IMR-90 (cell line): ENCODE measurements at regions not wholly inside any gene's neighbourhood (a gene's known extent, or its start where the extent isn't known, plus 50 kb on each side); places are given as distances from the start of the nearest gene placed in this dataset.

Experiments
- ATAC-seq: fragments of 200-7000 bp; cut with Tn5 transposase; 2 replicates; pipeline ENCODE4 v1.9.1; 2020; ENCODE audit warnings: low read depth, mild to moderate bottlenecking, moderate library complexity
- BruUV-seq: library from RNA; stranded (reverse); fragments of 400-500 nt; replicated peaks from 2 replicates; lab custom pipeline; 2021; lab: Mats Ljungman, UMichigan
- CTCF ChIA-PET: fragments of 300-600 bp; formaldehyde crosslinking; extraction: SDS; loops from one replicate; lab custom pipeline; 2021; ENCODE audit warnings: antibody characterized with exemption; lab: Yijun Ruan, JAX
- POLR2A ChIA-PET: fragments of 300-600 bp; sonication (Branson Sonifier 250); formaldehyde crosslinking; loops from one replicate; lab custom pipeline; 2022; ENCODE audit warnings: antibody characterized with exemption; ENCODE audit not compliant: unreplicated experiment; lab: Charles Lee
- DNase-seq: peaks from one replicate; pipeline ENCODE4 v3.0.0; 2013
- H2AFZ ChIP-seq: replicated peaks from 2 replicates; pipeline ENCODE3; 2013; ENCODE audit warnings: low read length, mild to moderate bottlenecking; ENCODE audit not compliant: poor library complexity
- H2AK5ac ChIP-seq: 2 replicates; pipeline ENCODE4 v1.6.1; 2013; ENCODE audit warnings: low read depth, low read length, inconsistent platforms
- H2AK9ac ChIP-seq: replicated peaks from 2 replicates; pipeline ENCODE3; 2013; ENCODE audit warnings: mild to moderate bottlenecking, low read depth, low read length, moderate library complexity; ENCODE audit not compliant: poor library complexity
- H2BK120ac ChIP-seq: 2 replicates; pipeline ENCODE4 v1.6.1; 2013; ENCODE audit warnings: low read depth, low read length, inconsistent platforms
- H2BK15ac ChIP-seq: 3 replicates; pipeline ENCODE4 v1.6.1; 2013; ENCODE audit warnings: low read depth, low read length, inconsistent platforms
- H2BK20ac ChIP-seq: 2 replicates; pipeline ENCODE4 v1.6.1; 2013; ENCODE audit warnings: low read depth, mild to moderate bottlenecking, inconsistent platforms, low read length, moderate library complexity
- H2BK5ac ChIP-seq: 2 replicates; pipeline ENCODE4 v1.6.1; 2013; ENCODE audit warnings: mild to moderate bottlenecking, low read depth, low read length, inconsistent platforms; ENCODE audit not compliant: poor library complexity, severe bottlenecking
- H3K14ac ChIP-seq: replicated peaks from 2 replicates; pipeline ENCODE4 v1.6.1; 2013; ENCODE audit warnings: low read depth, low read length, inconsistent platforms
- H3K18ac ChIP-seq: 2 replicates; pipeline ENCODE4 v1.6.1; 2013; ENCODE audit warnings: low read depth, low read length, control low read depth
- H3K23ac ChIP-seq: 2 replicates; pipeline ENCODE4 v1.6.1; 2013; ENCODE audit warnings: low read depth, low read length, inconsistent platforms
- H3K27ac ChIP-seq: 2 replicates; pipeline ENCODE4 v1.5.1; 2013; ENCODE audit warnings: mild to moderate bottlenecking, control low read depth, low read length; ENCODE audit not compliant: insufficient read depth
- H3K27me3 ChIP-seq: 2 replicates; pipeline ENCODE4 v1.6.1; 2013; ENCODE audit warnings: low read length; ENCODE audit not compliant: control insufficient read depth, insufficient read depth
- H3K36me3 ChIP-seq: 2 replicates; pipeline ENCODE4 v1.6.1; 2013; ENCODE audit warnings: low read length, mixed read lengths; ENCODE audit not compliant: control insufficient read depth, insufficient read depth
- H3K4ac ChIP-seq: 2 replicates; pipeline ENCODE4 v1.6.1; 2013; ENCODE audit warnings: low read depth, low read length, inconsistent platforms
- H3K4me1 ChIP-seq: 2 replicates; pipeline ENCODE4 v1.6.1; 2013; ENCODE audit warnings: low read length, mixed read lengths; ENCODE audit not compliant: control insufficient read depth, insufficient read depth
- H3K4me2 ChIP-seq: 2 replicates; pipeline ENCODE4 v1.6.1; 2013; ENCODE audit warnings: low read depth, mild to moderate bottlenecking, control low read depth, low read length, moderate library complexity
- H3K4me3 ChIP-seq: 2 replicates; pipeline ENCODE4 v1.5.1; 2013; ENCODE audit warnings: low read depth, mild to moderate bottlenecking, control low read depth, low read length, moderate library complexity; ENCODE audit not compliant: insufficient read depth
- H3K56ac ChIP-seq: 2 replicates; pipeline ENCODE4 v1.6.1; 2013; ENCODE audit warnings: low read length, inconsistent platforms; ENCODE audit not compliant: insufficient read depth; ENCODE audit errors: extremely low read depth
- H3K79me1 ChIP-seq, 2 experiments: 2 replicates each; pipeline ENCODE4 v1.6.1; 2013; ENCODE audit warnings: low read length in 2 of 2, inconsistent platforms in 1 of 2, low read depth in 1 of 2
- H3K9ac ChIP-seq: 2 replicates; pipeline ENCODE4 v1.6.1; 2013; ENCODE audit warnings: low read depth, low read length, control low read depth
- H3K9me1 ChIP-seq: 2 replicates; pipeline ENCODE4 v1.6.1; 2013; ENCODE audit warnings: low read length, inconsistent platforms; ENCODE audit not compliant: insufficient read depth
- H3K9me3 ChIP-seq: 2 replicates; pipeline ENCODE4 v1.6.1; 2013; ENCODE audit warnings: low read length; ENCODE audit not compliant: control insufficient read depth, insufficient read depth
- H4K20me1 ChIP-seq: 2 replicates; pipeline ENCODE4 v1.6.1; 2013; ENCODE audit warnings: low read length, inconsistent platforms; ENCODE audit not compliant: insufficient read depth
- H4K5ac ChIP-seq: 2 replicates; pipeline ENCODE4 v1.6.1; 2013; ENCODE audit warnings: mild to moderate bottlenecking, low read depth, low read length, control low read depth
- H4K8ac ChIP-seq, 2 experiments: 2 replicates each; pipeline ENCODE4 v1.6.1; 2013; ENCODE audit warnings: low read depth in 2 of 2, low read length in 2 of 2, control low read depth in 1 of 2, inconsistent platforms in 1 of 2
- H4K91ac ChIP-seq: 2 replicates; pipeline ENCODE4 v1.6.1; 2013; ENCODE audit warnings: low read depth, low read length, inconsistent platforms; ENCODE audit not compliant: insufficient read depth
- BHLHE40 ChIP-seq: fragments of 150-350 bp; IDR thresholded peaks from 2 replicates; pipeline ENCODE4 v1.6.1; 2016; ENCODE audit warnings: mild to moderate bottlenecking, low read depth, low read length
- CEBPB ChIP-seq: IDR thresholded peaks from 2 replicates; pipeline ENCODE4 v1.6.1; 2012; ENCODE audit warnings: low read depth, low read length, improper control_type of control experiment
- CHD1 ChIP-seq: IDR thresholded peaks from 2 replicates; pipeline ENCODE4 v1.6.1; 2012; ENCODE audit warnings: low read depth, low read length, improper control_type of control experiment
- FOS ChIP-seq: fragments of 150-350 bp; IDR thresholded peaks from 2 replicates; pipeline ENCODE4 v1.6.1; 2016; ENCODE audit warnings: low read depth, low read length
- MAFK ChIP-seq: IDR thresholded peaks from 2 replicates; pipeline ENCODE4 v1.6.1; 2012; ENCODE audit warnings: low read depth, low read length, improper control_type of control experiment
- MXI1 ChIP-seq: IDR thresholded peaks from 2 replicates; pipeline ENCODE4 v1.6.1; 2012; ENCODE audit warnings: low read depth, mild to moderate bottlenecking, low read length, moderate library complexity, borderline replicate concordance
- NFE2L2 ChIP-seq: fragments of 150-350 bp; IDR thresholded peaks from 2 replicates; pipeline ENCODE4 v1.6.1; 2016; ENCODE audit warnings: low read depth, mild to moderate bottlenecking, low read length
- POLR2A ChIP-seq: IDR thresholded peaks from 2 replicates; pipeline ENCODE4 v1.6.1; 2012; ENCODE audit warnings: mild to moderate bottlenecking, low read depth, low read length
- RAD21 ChIP-seq: IDR thresholded peaks from 2 replicates; pipeline ENCODE4 v1.6.1; 2012; ENCODE audit warnings: low read length, improper control_type of control experiment
- RCOR1 ChIP-seq: IDR thresholded peaks from 2 replicates; pipeline ENCODE4 v1.6.1; 2012; ENCODE audit warnings: mild to moderate bottlenecking, low read length, improper control_type of control experiment; ENCODE audit not compliant: insufficient replicate concordance
- RFX5 ChIP-seq: IDR thresholded peaks from 2 replicates; pipeline ENCODE4 v1.8.0; 2012; ENCODE audit warnings: low read depth, mild to moderate bottlenecking, low read length, moderate library complexity
- SMC3 ChIP-seq: fragments of 150-350 bp; IDR thresholded peaks from 2 replicates; pipeline ENCODE4 v1.6.1; 2016; ENCODE audit warnings: low read depth, mild to moderate bottlenecking, antibody characterized with exemption, low read length, moderate library complexity
- WGBS, 2 experiments: methylation state at CpG; one replicate each; pipeline versions ENCODE4 v1.1.5 to v1.1.7; 2013; ENCODE audit warnings: missing lambda C conversion rate in 2 of 2; ENCODE audit not compliant: insufficient read length in 1 of 2; ENCODE audit errors: extremely low coverage in 2 of 2; 5-methylcytosine and 5-hydroxymethylcytosine counted together
- dilution Hi-C: fragments of 300-500 bp; cut with HindIII; formaldehyde crosslinking; loops from one replicate; pipeline ENCODE4 v1.14.3; 2018; ENCODE audit warnings: low sequenced_read_pairs; ENCODE audit not compliant: unreplicated experiment
- in situ Hi-C: fragments of 300-500 bp; cut with MboI; formaldehyde crosslinking; loops from 3 replicates; pipeline ENCODE4 v1.14.3; 2019; ENCODE audit warnings: low sequenced_read_pairs, inconsistent platforms, mixed read lengths
- intact Hi-C: fragments of 100-400 bp; cut with micrococcal nuclease; formaldehyde crosslinking; loops from 2 replicates; pipeline ENCODE4 v1.10.0; 2022
- TF ChIP-seq, protein P1 (sequence below): fragments of 150-350 bp; IDR thresholded peaks from 2 replicates; pipeline ENCODE4 v1.6.1; 2017; ENCODE audit warnings: mild to moderate bottlenecking, antibody characterized with exemption, low read length, low read depth
- TF ChIP-seq, protein P2 (sequence below): conservative IDR thresholded peaks from 2 replicates; pipeline ENCODE4 v1.5.1; 2012; ENCODE audit warnings: mild to moderate bottlenecking, low read depth, low read length, improper control_type of control experiment
- TF ChIP-seq, protein P3 (sequence below): fragments of 150-350 bp; IDR thresholded peaks from 2 replicates; pipeline ENCODE4 v1.6.1; 2016; ENCODE audit warnings: low read depth, mild to moderate bottlenecking, low read length, moderate library complexity, borderline replicate concordance

DNA sequence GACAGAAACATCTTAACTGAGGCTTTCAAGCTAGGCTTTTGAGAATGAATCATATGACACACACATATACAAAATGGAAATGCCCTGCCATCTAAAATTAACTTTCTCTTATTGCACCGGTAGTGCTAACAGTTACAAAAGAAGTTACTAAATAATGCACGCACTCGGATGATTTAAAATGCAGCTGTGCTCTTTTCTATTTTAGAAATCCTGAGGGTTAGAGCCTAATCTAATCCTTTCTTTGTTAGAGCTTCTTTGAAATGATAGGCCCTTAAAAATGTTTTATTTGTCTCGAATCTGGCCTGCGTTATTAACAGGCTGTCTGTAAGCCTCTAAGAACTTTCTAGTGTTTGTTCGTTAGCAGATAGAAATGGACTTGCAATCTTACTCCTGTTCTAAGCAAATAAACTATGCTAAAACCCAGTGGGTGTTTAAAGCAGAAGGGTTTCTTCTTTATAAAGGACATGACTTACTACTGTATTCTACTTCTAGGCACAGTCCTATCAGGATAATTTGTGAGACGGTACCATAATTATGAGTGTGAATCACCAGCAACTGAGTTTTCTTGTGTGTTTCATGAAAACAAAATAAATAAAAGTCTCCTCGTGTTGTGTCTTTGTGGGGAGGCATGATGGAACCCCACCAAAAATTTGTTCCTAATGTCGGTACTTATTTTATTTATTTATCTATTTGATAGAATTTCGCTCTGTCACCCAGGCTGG, 69.2 kb upstream of the MYO10 start:
- Histone ChIP-seq H2AK9ac (no peak overlapping the region), H3K27me3 (no peaks in the 10 kb centered on the region), H3K9me1 (peaks cover 9% of the 10 kb centered on the region), H3K4me2 (peak overlapping the region; percentile 20; the same call in 1 of the 2 replicates), H4K8ac (no peak overlapping the region; a peak in 1 of 4 replicates), H2AFZ (no peak overlapping the region), H2AK5ac (no peak overlapping the region), H4K91ac (no peak overlapping the region; the same call in 1 of the 2 replicates), H3K14ac (no peak overlapping the region), H4K5ac (no peak overlapping the region), H3K23ac (no peak overlapping the region), H3K79me1 (peaks cover 11 to 12% of the 10 kb centered on the region in 2 experiments), H3K27ac (no peak overlapping the region), H3K4me3 (no peak overlapping the region; the same call in 1 of the 2 replicates), H3K56ac (no peak overlapping the region), H2BK5ac (peak overlapping the region; percentile 55), H2BK120ac (peak overlapping the region; percentile 42), H2BK20ac (peak overlapping the region; percentile 18), H3K9ac (no peak overlapping the region), H4K20me1 (no peaks in the 10 kb centered on the region), H3K4me1 (peaks cover 9% of the 10 kb centered on the region), H3K9me3 (no peaks in the 10 kb centered on the region), H3K4ac (no peak overlapping the region), H3K18ac (peak overlapping the region; percentile 52; the same call in 1 of the 2 replicates), H2BK15ac (no peak overlapping the region), H3K36me3 (no peaks in the 10 kb centered on the region)
- dilution Hi-C loops (no loop called here), intact Hi-C loops (no loop called here), in situ Hi-C loops (loop anchor here (10.0 kb wide), 1 partner anchor 180 kb away; no protein-coding TSS in a partner anchor)
- ChIA-PET CTCF (interaction anchor here (0.6 to 1.1 kb wide), 2 partner anchors 8 to 94 kb away, joined by 3 read pairs; no protein-coding TSS in a partner anchor), POLR2A (no interaction called here)
- peak; percentile 47 for DNase-seq
- peak; percentile 46; the same call in 1 of the 2 replicates for ATAC-seq
- no CpG with 5 or more reads among the region's 10 CpGs for WGBS, 2 experiments
- BruUV-seq: no TSS peak
- TF ChIP-seq BHLHE40 (no peak), MXI1 (no peak), NFE2L2 (no peak), CEBPB (no peak), POLR2A (no peak), RAD21 (no peak), MAFK (no peak), FOS (no peak), RCOR1 (no peak), CHD1 (no peak), SMC3 (no peak), RFX5 (no peak)
- TF ChIP-seq, protein P1, sequence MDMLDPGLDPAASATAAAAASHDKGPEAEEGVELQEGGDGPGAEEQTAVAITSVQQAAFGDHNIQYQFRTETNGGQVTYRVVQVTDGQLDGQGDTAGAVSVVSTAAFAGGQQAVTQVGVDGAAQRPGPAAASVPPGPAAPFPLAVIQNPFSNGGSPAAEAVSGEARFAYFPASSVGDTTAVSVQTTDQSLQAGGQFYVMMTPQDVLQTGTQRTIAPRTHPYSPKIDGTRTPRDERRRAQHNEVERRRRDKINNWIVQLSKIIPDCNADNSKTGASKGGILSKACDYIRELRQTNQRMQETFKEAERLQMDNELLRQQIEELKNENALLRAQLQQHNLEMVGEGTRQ: no peak
- TF ChIP-seq, protein P2, sequence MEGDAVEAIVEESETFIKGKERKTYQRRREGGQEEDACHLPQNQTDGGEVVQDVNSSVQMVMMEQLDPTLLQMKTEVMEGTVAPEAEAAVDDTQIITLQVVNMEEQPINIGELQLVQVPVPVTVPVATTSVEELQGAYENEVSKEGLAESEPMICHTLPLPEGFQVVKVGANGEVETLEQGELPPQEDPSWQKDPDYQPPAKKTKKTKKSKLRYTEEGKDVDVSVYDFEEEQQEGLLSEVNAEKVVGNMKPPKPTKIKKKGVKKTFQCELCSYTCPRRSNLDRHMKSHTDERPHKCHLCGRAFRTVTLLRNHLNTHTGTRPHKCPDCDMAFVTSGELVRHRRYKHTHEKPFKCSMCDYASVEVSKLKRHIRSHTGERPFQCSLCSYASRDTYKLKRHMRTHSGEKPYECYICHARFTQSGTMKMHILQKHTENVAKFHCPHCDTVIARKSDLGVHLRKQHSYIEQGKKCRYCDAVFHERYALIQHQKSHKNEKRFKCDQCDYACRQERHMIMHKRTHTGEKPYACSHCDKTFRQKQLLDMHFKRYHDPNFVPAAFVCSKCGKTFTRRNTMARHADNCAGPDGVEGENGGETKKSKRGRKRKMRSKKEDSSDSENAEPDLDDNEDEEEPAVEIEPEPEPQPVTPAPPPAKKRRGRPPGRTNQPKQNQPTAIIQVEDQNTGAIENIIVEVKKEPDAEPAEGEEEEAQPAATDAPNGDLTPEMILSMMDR: no peak
- TF ChIP-seq, protein P3, sequence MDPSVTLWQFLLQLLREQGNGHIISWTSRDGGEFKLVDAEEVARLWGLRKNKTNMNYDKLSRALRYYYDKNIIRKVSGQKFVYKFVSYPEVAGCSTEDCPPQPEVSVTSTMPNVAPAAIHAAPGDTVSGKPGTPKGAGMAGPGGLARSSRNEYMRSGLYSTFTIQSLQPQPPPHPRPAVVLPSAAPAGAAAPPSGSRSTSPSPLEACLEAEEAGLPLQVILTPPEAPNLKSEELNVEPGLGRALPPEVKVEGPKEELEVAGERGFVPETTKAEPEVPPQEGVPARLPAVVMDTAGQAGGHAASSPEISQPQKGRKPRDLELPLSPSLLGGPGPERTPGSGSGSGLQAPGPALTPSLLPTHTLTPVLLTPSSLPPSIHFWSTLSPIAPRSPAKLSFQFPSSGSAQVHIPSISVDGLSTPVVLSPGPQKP: no peak
